Thoracic aorta (tissue), 2 donors: ENCODE measurements at regions not wholly inside any gene's neighbourhood (a gene's known extent, or its start where the extent isn't known, plus 50 kb on each side); places are given as distances from the start of the nearest gene placed in this dataset.

Experiments
- ATAC-seq: fragments of 150-250 bp; one replicate; pipeline ENCODE4 v1.8.0; 2017; ENCODE audit warnings: low read depth; ENCODE audit not compliant: insufficient number of reproducible peaks, low FRiP score
- DNase-seq: peaks from one replicate; pipeline ENCODE4 v3.0.0-alpha.2; 2020; ENCODE audit warnings: low spot score
- H3K27ac ChIP-seq, 2 donors: fragments of 200-600 bp; sonication (generic); 1 replicate in 1 of 2; 2 replicates in 1 of 2; pipeline ENCODE4 v1.5.1; 2016; ENCODE audit warnings: mild to moderate bottlenecking in 2 of 2, moderate library complexity in 2 of 2
- H3K27me3 ChIP-seq: fragments of 200-600 bp; sonication (generic); replicated peaks from 2 replicates; pipeline ENCODE4 v1.6.0; 2016; ENCODE audit warnings: mild to moderate bottlenecking; ENCODE audit not compliant: insufficient read depth
- H3K36me3 ChIP-seq: fragments of 200-600 bp; sonication (generic); one replicate; pipeline ENCODE4 v1.5.1; 2016
- H3K4me1 ChIP-seq, 2 donors: fragments of 200-600 bp; sonication (generic); 1 replicate in 1 of 2; 2 replicates in 1 of 2; pipeline versions ENCODE4 v1.5.1 to v1.6.0; 2016; ENCODE audit warnings: low read depth in 2 of 2, mild to moderate bottlenecking in 1 of 2; ENCODE audit not compliant: control insufficient read depth in 1 of 2
- H3K4me3 ChIP-seq: fragments of 200-600 bp; sonication (generic); 2 replicates; pipeline ENCODE4 v1.5.1; 2016; ENCODE audit warnings: mild to moderate bottlenecking
- H3K9me3 ChIP-seq: fragments of 200-600 bp; sonication (generic); 2 replicates; pipeline ENCODE4 v1.5.1; 2016
- TF ChIP-seq, protein P1 (sequence below): fragments of 200-600 bp; sonication (generic); IDR thresholded peaks from one replicate; pipeline ENCODE4 v1.5.1; 2019; ENCODE audit warnings: antibody characterized with exemption

GRCh38 chr15:95252404-95252803 lies 1021.0 kb downstream of the MCTP2 start:
- H3K4me3 ChIP-seq: no peak overlapping the region
- no peak overlapping the region for H3K27ac ChIP-seq
- TF ChIP-seq, protein P1, sequence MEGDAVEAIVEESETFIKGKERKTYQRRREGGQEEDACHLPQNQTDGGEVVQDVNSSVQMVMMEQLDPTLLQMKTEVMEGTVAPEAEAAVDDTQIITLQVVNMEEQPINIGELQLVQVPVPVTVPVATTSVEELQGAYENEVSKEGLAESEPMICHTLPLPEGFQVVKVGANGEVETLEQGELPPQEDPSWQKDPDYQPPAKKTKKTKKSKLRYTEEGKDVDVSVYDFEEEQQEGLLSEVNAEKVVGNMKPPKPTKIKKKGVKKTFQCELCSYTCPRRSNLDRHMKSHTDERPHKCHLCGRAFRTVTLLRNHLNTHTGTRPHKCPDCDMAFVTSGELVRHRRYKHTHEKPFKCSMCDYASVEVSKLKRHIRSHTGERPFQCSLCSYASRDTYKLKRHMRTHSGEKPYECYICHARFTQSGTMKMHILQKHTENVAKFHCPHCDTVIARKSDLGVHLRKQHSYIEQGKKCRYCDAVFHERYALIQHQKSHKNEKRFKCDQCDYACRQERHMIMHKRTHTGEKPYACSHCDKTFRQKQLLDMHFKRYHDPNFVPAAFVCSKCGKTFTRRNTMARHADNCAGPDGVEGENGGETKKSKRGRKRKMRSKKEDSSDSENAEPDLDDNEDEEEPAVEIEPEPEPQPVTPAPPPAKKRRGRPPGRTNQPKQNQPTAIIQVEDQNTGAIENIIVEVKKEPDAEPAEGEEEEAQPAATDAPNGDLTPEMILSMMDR: no peak
- DNase-seq: no peak
- peaks cover 0 to 16% of the 10 kb centered on the region in 2 donors for H3K4me1 ChIP-seq
- no peaks in the 10 kb centered on the region for H3K9me3 ChIP-seq
- H3K27me3 ChIP-seq: no peaks in the 10 kb centered on the region
- no peaks in the 10 kb centered on the region for H3K36me3 ChIP-seq
- ATAC-seq: no peak

- Histone ChIP-seq H3K27ac (no peak overlapping the region), H3K36me3 (no peaks in the 10 kb centered on the region), H3K27me3 (no peaks in the 10 kb centered on the region), H3K4me3 (no peak overlapping the region), H3K4me1 (peaks cover 0 to 21% of the 10 kb centered on the region in 2 donors), H3K9me3 (no peaks in the 10 kb centered on the region)
- DNase-seq (no peak), ATAC-seq (no peak)
- TF ChIP-seq, protein P1: no peak
Observed at GRCh38 chr15:95254263-95254662, 1022.9 kb downstream of the MCTP2 start.

- TF ChIP-seq, protein P1: peak; percentile 85
- Histone ChIP-seq H3K36me3 (no peaks in the 10 kb centered on the region), H3K27ac (peak overlapping the region; percentile 68 to 84), H3K4me1 (peaks cover 11 to 38% of the 10 kb centered on the region in 2 donors), H3K9me3 (no peaks in the 10 kb centered on the region), H3K27me3 (no peaks in the 10 kb centered on the region), H3K4me3 (peak overlapping the region; percentile 45)
- ATAC-seq (peak; percentile 52), DNase-seq (peak; percentile 16)
Observed at GRCh38 chr15:95259513-95259912, 1028.2 kb downstream of the MCTP2 start.

DNA sequence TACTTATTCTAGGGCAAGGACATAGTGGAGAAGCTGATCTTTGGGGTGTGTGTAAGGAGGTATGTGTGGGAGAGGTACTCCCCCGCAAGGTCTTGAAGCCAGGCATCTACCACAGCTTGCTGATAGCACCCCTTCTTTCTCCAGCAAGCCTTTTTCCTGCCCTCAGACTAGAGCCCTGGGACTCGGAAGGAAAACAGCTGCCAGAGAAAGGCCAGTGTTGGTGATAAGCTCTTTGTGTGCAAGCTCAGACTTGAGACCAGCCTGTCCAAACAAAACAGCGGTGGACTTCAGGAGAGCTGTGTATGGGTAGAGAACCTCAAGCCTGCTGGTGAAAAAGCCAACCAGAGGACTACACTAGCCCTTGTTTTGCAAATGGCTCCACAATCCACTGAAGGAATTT lies 1028.6 kb downstream of the MCTP2 start:
- Histone ChIP-seq H3K27me3 (no peaks in the 10 kb centered on the region), H3K36me3 (no peaks in the 10 kb centered on the region), H3K4me3 (peak overlapping the region; percentile 45), H3K9me3 (no peaks in the 10 kb centered on the region), H3K4me1 (peaks cover 11 to 41% of the 10 kb centered on the region in 2 donors), H3K27ac (peak overlapping the region; percentile 68 to 84)
- ATAC-seq: peak; percentile 56
- DNase-seq: no peak
- TF ChIP-seq, protein P1: no peak

DNA sequence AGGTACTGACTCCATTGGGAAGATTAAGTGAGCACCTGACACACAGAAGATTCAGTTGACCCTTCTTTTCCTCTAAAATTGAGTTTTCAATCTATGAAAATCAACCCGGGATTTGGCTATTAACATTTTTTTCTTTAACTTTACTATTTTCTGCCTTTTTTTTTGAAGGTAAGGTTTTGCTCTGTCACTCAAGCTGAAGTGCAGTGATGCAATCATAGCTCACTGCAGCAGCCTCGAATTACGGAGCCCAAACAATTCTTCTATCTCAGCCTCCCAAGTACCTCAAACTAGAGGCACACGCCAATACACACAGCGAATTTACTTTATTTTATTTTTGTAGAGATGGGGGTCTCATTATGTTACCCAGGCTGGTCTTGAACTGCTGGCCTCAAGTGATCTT lies 1029.5 kb downstream of the MCTP2 start:
- H3K36me3 ChIP-seq: no peaks in the 10 kb centered on the region
- no peaks in the 10 kb centered on the region for H3K9me3 ChIP-seq
- peak overlapping the region in 1 of 2 donors; percentile 84 for H3K27ac ChIP-seq
- H3K27me3 ChIP-seq: no peaks in the 10 kb centered on the region
- no peak overlapping the region for H3K4me3 ChIP-seq
- DNase-seq (no peak), ATAC-seq (no peak)
- H3K4me1 ChIP-seq: peaks cover 12 to 49% of the 10 kb centered on the region in 2 donors
- TF ChIP-seq, protein P1: no peak
